Gastrocnemius medialis (tissue), 4 donors: ENCODE measurements at regions not wholly inside any gene's neighbourhood (a gene's known extent, or its start where the extent isn't known, plus 50 kb on each side); places are given as distances from the start of the nearest gene placed in this dataset.

Experiments
- POLR2A ChIP-seq, 2 donors: fragments of 450-650 bp; IDR thresholded peaks; one replicate each; pipeline ENCODE4 v1.6.1; 2017; ENCODE audit warnings: antibody characterized with exemption in 2 of 2, mild to moderate bottlenecking in 2 of 2, moderate library complexity in 2 of 2
- TF ChIP-seq, protein P1 (sequence below), 5 experiments: fragments of 450-650 bp in 3 of 5; fragments of 200-600 bp in 2 of 5; sonication (generic) in 2 of 5; IDR thresholded peaks in 4 of 5; conservative IDR thresholded peaks in 1 of 5; 1 replicate in 4 of 5; 2 replicates in 1 of 5; pipeline ENCODE4 v1.5.1; 2016 to 2019; ENCODE audit warnings: antibody characterized with exemption in 5 of 5, mild to moderate bottlenecking in 3 of 5, moderate library complexity in 3 of 5

DNA sequence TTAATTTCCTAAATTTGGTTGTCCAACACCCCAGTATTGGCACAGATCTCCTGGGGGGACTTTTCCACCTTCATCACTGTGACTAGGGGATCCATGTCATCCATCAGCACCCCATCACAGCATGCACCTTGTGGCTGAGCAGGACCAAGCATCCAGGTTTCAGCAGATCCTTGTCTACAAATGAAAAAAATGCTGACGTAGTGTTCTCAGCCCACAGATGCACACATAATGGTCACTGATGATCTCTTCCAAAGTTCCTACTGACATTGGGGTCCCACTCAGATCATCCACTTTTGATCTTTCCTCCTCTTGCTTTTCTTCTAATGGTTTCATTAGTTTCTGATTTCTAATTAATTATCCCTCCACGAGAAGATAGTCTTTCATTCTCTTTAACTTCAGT is 373.1 kb downstream of the TBX15 start:
- no peak for TF ChIP-seq POLR2A (IDR thresholded peaks at IDR 0.05)
- TF ChIP-seq, protein P1, sequence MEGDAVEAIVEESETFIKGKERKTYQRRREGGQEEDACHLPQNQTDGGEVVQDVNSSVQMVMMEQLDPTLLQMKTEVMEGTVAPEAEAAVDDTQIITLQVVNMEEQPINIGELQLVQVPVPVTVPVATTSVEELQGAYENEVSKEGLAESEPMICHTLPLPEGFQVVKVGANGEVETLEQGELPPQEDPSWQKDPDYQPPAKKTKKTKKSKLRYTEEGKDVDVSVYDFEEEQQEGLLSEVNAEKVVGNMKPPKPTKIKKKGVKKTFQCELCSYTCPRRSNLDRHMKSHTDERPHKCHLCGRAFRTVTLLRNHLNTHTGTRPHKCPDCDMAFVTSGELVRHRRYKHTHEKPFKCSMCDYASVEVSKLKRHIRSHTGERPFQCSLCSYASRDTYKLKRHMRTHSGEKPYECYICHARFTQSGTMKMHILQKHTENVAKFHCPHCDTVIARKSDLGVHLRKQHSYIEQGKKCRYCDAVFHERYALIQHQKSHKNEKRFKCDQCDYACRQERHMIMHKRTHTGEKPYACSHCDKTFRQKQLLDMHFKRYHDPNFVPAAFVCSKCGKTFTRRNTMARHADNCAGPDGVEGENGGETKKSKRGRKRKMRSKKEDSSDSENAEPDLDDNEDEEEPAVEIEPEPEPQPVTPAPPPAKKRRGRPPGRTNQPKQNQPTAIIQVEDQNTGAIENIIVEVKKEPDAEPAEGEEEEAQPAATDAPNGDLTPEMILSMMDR (IDR thresholded peaks at IDR 0.05 in 4 of 5, conservative IDR thresholded peaks at IDR 0.05 in 1 of 5), result no peak
